ENCODE measurements at regions not wholly inside any gene's neighbourhood (a gene's known extent, or its start where the extent isn't known, plus 50 kb on each side); places are given as distances from the start of the nearest gene placed in this dataset.

- ChIA-PET POLR2A (no interaction called here), CTCF (interaction anchor here (1.0 kb wide), 1 partner anchor 200 kb away, joined by 3 read pairs; the partner anchor contains the start of gene PHLDA1)
- Histone ChIP-seq H3K4me1 (no peaks in the 10 kb centered on the region), H3K27ac (0 out of 6 replicates have a peak overlapping the region, but pooled peaks of 1 of the 2 experiments have one; percentile 0), H3K4me2 (no peak overlapping the region), H3K9me3 (no peaks in the 10 kb centered on the region), H3K4me3 (no peak overlapping the region)
- WGBS (ENCODE audit: missing lambda C conversion rate) = 83% methylated on average over 2 of the region's 2 CpGs
- DNase-seq (ENCODE audit: low read depth in 1 of 2, low spot score in 1 of 2) (no peak), ATAC-seq (no peak), FAIRE-seq (no peak)
- no peak for TF ChIP-seq HMGXB4 (CRISPR knock-in tag; IDR thresholded peaks at IDR 0.05; ENCODE audit: borderline replicate concordance)
- TF ChIP-seq USF2 (IDR thresholded peaks at IDR 0.05) = no peak
- TF ChIP-seq ZC3H11A (IDR thresholded peaks at IDR 0.05) = no peak
- TF ChIP-seq NFE2L2 (conservative IDR thresholded peaks at IDR 0.05; ENCODE audit: low read length) = no peak
- TF ChIP-seq CBX8 (IDR thresholded peaks at IDR 0.05) = no peak
- TF ChIP-seq ZSCAN20 (CRISPR knock-in tag; IDR thresholded peaks at IDR 0.05) = no peak
- TF ChIP-seq CEBPB (IDR thresholded peaks at IDR 0.05) = no peak
These were observed 200.2 kb downstream of the PHLDA1 start for GRCh38 chr12:75831402-75831801.

GRCh38 chr12:75827061-75827460, 204.5 kb downstream of the PHLDA1 start:
- no peaks in the 10 kb centered on the region for H3K4me1 ChIP-seq
- no peaks in the 10 kb centered on the region for H3K9me3 ChIP-seq
- FAIRE-seq (no peak), DNase-seq (ENCODE audit: low read depth in 1 of 2, low spot score in 1 of 2) (no peak), ATAC-seq (no peak)
- H3K4me3 ChIP-seq = no peak overlapping the region
- ChIA-PET CTCF (interaction anchor here (2.6 kb wide), 1 partner anchor 10 kb away, joined by 10 read pairs; no protein-coding TSS in a partner anchor), POLR2A (no interaction called here)
- WGBS (ENCODE audit: missing lambda C conversion rate) = 96% methylated on average over 3 of the region's 3 CpGs
- 0 out of 6 replicates have a peak overlapping the region, but pooled peaks of 1 of the 2 experiments have one; percentile 2 for H3K27ac ChIP-seq
- TF ChIP-seq USF2 (IDR thresholded peaks at IDR 0.05) = no peak
- TF ChIP-seq REST (IDR thresholded peaks at IDR 0.05) = no peak
- TF ChIP-seq HOXA7 (CRISPR knock-in tag; IDR thresholded peaks at IDR 0.05) = no peak
- no peak for TF ChIP-seq TP53 (CRISPR knock-in tag; IDR thresholded peaks at IDR 0.05)
- no peak for TF ChIP-seq RAD21 (conservative IDR thresholded peaks at IDR 0.05 in 1 of 2, IDR thresholded peaks at IDR 0.05 in 1 of 2)
- TF ChIP-seq RCOR1 (IDR thresholded peaks at IDR 0.05; ENCODE audit: low read depth, low read length) = no peak
- no peak for TF ChIP-seq EHF (CRISPR knock-in tag; IDR thresholded peaks at IDR 0.05)
- TF ChIP-seq CHD2 (IDR thresholded peaks at IDR 0.05; ENCODE audit: low read length, partially characterized antibody) = no peak
- no peak for TF ChIP-seq MYC (IDR thresholded peaks at IDR 0.05; ENCODE audit: borderline replicate concordance, low read length)
- no peak for TF ChIP-seq PBX3 (IDR thresholded peaks at IDR 0.05)
- TF ChIP-seq BHLHE40 (IDR thresholded peaks at IDR 0.05; ENCODE audit: low read depth, low read length) = no peak
- TF ChIP-seq GATA3 (IDR thresholded peaks at IDR 0.05; ENCODE audit: borderline replicate concordance) = no peak
- TF ChIP-seq HMGXB4 (CRISPR knock-in tag; IDR thresholded peaks at IDR 0.05; ENCODE audit: borderline replicate concordance) = no peak
- no peak overlapping the region for H3K4me2 ChIP-seq
